GM19043 (cell line): ENCODE measurements at regions not wholly inside any gene's neighbourhood (a gene's known extent, or its start where the extent isn't known, plus 50 kb on each side); places are given as distances from the start of the nearest gene placed in this dataset.

ENCODE experiments used
- ATAC-seq: cut with Tn5 transposase; IDR thresholded peaks from one replicate; pipeline ENCODE4 v1.9.1; 2021; ENCODE audit warnings: low read depth; ENCODE audit not compliant: unreplicated experiment

- ATAC-seq, result no peak
These were observed 58.8 kb upstream of the NUDT4 start for GRCh38 chr12:93318720-93319522.

- ATAC-seq, result no peak
These were observed 58.1 kb upstream of the NUDT4 start for GRCh38 chr12:93319523-93320050.

- no peak for ATAC-seq
These were observed 54.9 kb upstream of the NUDT4 start for GRCh38 chr12:93322784-93323183.

- ATAC-seq, result no peak
These were observed 53.9 kb upstream of the NUDT4 start for GRCh38 chr12:93323625-93324329.

GRCh38 chr12:93325855-93326254 is 51.9 kb upstream of the NUDT4 start:
- ATAC-seq, result no peak
